GM10248 (cell line): ENCODE measurements at regions not wholly inside any gene's neighbourhood (a gene's known extent, or its start where the extent isn't known, plus 50 kb on each side); places are given as distances from the start of the nearest gene placed in this dataset.

Experiments
- CTCF ChIA-PET: fragments of 300-600 bp; sonication (Branson Sonifier 250); formaldehyde crosslinking; extraction: SDS; loops from one replicate; lab custom pipeline; 2021; ENCODE audit warnings: antibody characterized with exemption; lab: Yijun Ruan, JAX
- POLR2A ChIA-PET: fragments of 350-650 bp; sonication (Branson Sonifier 250); formaldehyde crosslinking; extraction: SDS; loops from one replicate; lab custom pipeline; 2020; ENCODE audit warnings: antibody characterized with exemption; lab: Yijun Ruan, JAX
- DNase-seq: peaks from one replicate; pipeline ENCODE4 v3.0.0; 2012; ENCODE audit errors: extremely low spot score
- CTCF ChIP-seq: IDR thresholded peaks from 2 replicates; pipeline ENCODE4 v1.5.1; 2012; ENCODE audit warnings: mild to moderate bottlenecking, low read depth; ENCODE audit errors: extremely low read depth, missing control alignments, control extremely low read depth

GRCh38 chr12:118778077-118778476, 203.3 kb upstream of the SRRM4 start:
- TF ChIP-seq CTCF, result no peak
- CTCF ChIA-PET, result no interaction called here
- POLR2A ChIA-PET, result no interaction called here
- no peak for DNase-seq

- POLR2A ChIA-PET, result no interaction called here
- CTCF ChIA-PET, result interaction anchor here (0.9 to 2.1 kb wide), 3 partner anchors 9 to 256 kb away, joined by 3 to 5 read pairs (median 5); no protein-coding TSS in a partner anchor
- DNase-seq, result no peak
- TF ChIP-seq CTCF, result no peak
Observed at GRCh38 chr12:118780939-118781338, 200.4 kb upstream of the SRRM4 start.

- POLR2A ChIA-PET, result no interaction called here
- no peak for DNase-seq
- no peak for TF ChIP-seq CTCF
- CTCF ChIA-PET, result interaction anchor here (0.9 to 2.1 kb wide), 3 partner anchors 8 to 255 kb away, joined by 3 to 5 read pairs (median 5); no protein-coding TSS in a partner anchor
Observed at GRCh38 chr12:118781692-118782091, 199.6 kb upstream of the SRRM4 start.

- ChIA-PET POLR2A (no interaction called here), CTCF (no interaction called here)
- no peak for TF ChIP-seq CTCF
Observed at GRCh38 chr12:118783703-118784102, 197.6 kb upstream of the SRRM4 start.

GRCh38 chr12:118790578-118790977, 190.8 kb upstream of the SRRM4 start:
- POLR2A ChIA-PET, result no interaction called here
- DNase-seq, result no peak
- CTCF ChIA-PET, result interaction anchor here (1.1 to 1.7 kb wide), 2 partner anchors 9 kb away, joined by 3 to 5 read pairs; no protein-coding TSS in a partner anchor
- TF ChIP-seq CTCF, result no peak

More at GRCh38 chr12:118783703-118784102, 197.6 kb upstream of the SRRM4 start:
- no peak for DNase-seq

GRCh38 chr12:118813778-118814357, 167.5 kb upstream of the SRRM4 start:
- no peak for TF ChIP-seq CTCF
- ChIA-PET POLR2A (no interaction called here), CTCF (no interaction called here)
- DNase-seq, result no peak

GRCh38 chr12:118816296-118816695, 165.0 kb upstream of the SRRM4 start:
- ChIA-PET CTCF (no interaction called here), POLR2A (no interaction called here)
- no peak for DNase-seq
- TF ChIP-seq CTCF, result no peak
